GM21737 (cell line): ENCODE measurements at regions not wholly inside any gene's neighbourhood (a gene's known extent, or its start where the extent isn't known, plus 50 kb on each side); places are given as distances from the start of the nearest gene placed in this dataset.

Experiments
- ATAC-seq: cut with Tn5 transposase; IDR thresholded peaks from one replicate; pipeline ENCODE4 v1.9.1; 2021; ENCODE audit warnings: mild to moderate bottlenecking, moderate library complexity; ENCODE audit not compliant: unreplicated experiment

GRCh38 chr22:23415490-23415851, 164.6 kb downstream of the IGLL1 start:
- no peak for ATAC-seq

- ATAC-seq: no peak
Measured at GRCh38 chr22:23414727-23415489, 165.2 kb downstream of the IGLL1 start.

- ATAC-seq: no peak
Measured at GRCh38 chr22:23411739-23412138, 168.4 kb downstream of the IGLL1 start.

- no peak for ATAC-seq
Measured at GRCh38 chr22:23410411-23410810, 169.7 kb downstream of the IGLL1 start.

- ATAC-seq: no peak
Measured at GRCh38 chr22:23409976-23410375, 170.1 kb downstream of the IGLL1 start.

GRCh38 chr22:23408321-23408720, 171.8 kb downstream of the IGLL1 start:
- ATAC-seq: no peak

- no peak for ATAC-seq
Measured at GRCh38 chr22:23405366-23405851, 174.7 kb downstream of the IGLL1 start.

GRCh38 chr22:23404689-23405365, 175.3 kb downstream of the IGLL1 start:
- no peak for ATAC-seq

- ATAC-seq: no peak
Measured at GRCh38 chr22:23403720-23404688, 176.1 kb downstream of the IGLL1 start.

- ATAC-seq: no peak
Measured at GRCh38 chr22:23403152-23403719, 176.9 kb downstream of the IGLL1 start.

- no peak for ATAC-seq
Measured at GRCh38 chr22:23402275-23403151, 177.6 kb downstream of the IGLL1 start.

- no peak for ATAC-seq
Measured at GRCh38 chr22:23401910-23402274, 178.2 kb downstream of the IGLL1 start.

- no peak for ATAC-seq
Measured at GRCh38 chr22:23401111-23401909, 178.8 kb downstream of the IGLL1 start.

- no peak for ATAC-seq
Measured at GRCh38 chr22:23400286-23400981, 179.7 kb downstream of the IGLL1 start.

- ATAC-seq: no peak
Measured at GRCh38 chr22:23399367-23400285, 180.5 kb downstream of the IGLL1 start.

GRCh38 chr22:23398701-23399366, 181.3 kb downstream of the IGLL1 start:
- ATAC-seq: no peak
